C4-2B (cell line): ENCODE measurements at regions not wholly inside any gene's neighbourhood (a gene's known extent, or its start where the extent isn't known, plus 50 kb on each side); places are given as distances from the start of the nearest gene placed in this dataset.
A peak's percentile ranks its signal among the peaks of the same experiment; 100 is the strongest.

Source experiments
- H3K27ac ChIP-seq: fragments of 450-650 bp; 2 replicates; pipeline ENCODE4 v1.5.1; 2017
- CTCF ChIP-seq: fragments of 450-650 bp; conservative IDR thresholded peaks from 2 replicates; pipeline ENCODE4 v1.5.1; 2017; ENCODE audit warnings: mild to moderate bottlenecking
- ZFX ChIP-seq: fragments of 450-650 bp; IDR thresholded peaks from 2 replicates; pipeline ENCODE4 v1.6.1; 2017

- H3K27ac ChIP-seq: peak overlapping the region; percentile 77; the same call in 1 of the 2 replicates
- TF ChIP-seq ZFX (no peak), CTCF (no peak)
Observed at GRCh38 chr6:22362361-22362760, 65.5 kb upstream of the PRL start.

GRCh38 chr6:22363166-22363713 is 66.4 kb upstream of the PRL start:
- H3K27ac ChIP-seq: peak overlapping the region; percentile 77
- TF ChIP-seq ZFX (no peak), CTCF (no peak)

GRCh38 chr6:22363714-22364239 is 66.9 kb upstream of the PRL start:
- peak overlapping the region; percentile 77 for H3K27ac ChIP-seq

GRCh38 chr6:22364306-22364705 is 67.5 kb upstream of the PRL start:
- TF ChIP-seq ZFX (no peak), CTCF (no peak)
- peak overlapping the region; percentile 77 for H3K27ac ChIP-seq

More at GRCh38 chr6:22363714-22364239, 66.9 kb upstream of the PRL start:
- no peak for TF ChIP-seq ZFX
- TF ChIP-seq CTCF: no peak

GRCh38 chr6:22366214-22366613 is 69.4 kb upstream of the PRL start:
- TF ChIP-seq ZFX (no peak), CTCF (no peak)

GRCh38 chr6:22367346-22367745 is 70.5 kb upstream of the PRL start:
- TF ChIP-seq CTCF (no peak), ZFX (no peak)
- H3K27ac ChIP-seq: no peak overlapping the region

More at GRCh38 chr6:22366214-22366613, 69.4 kb upstream of the PRL start:
- H3K27ac ChIP-seq: no peak overlapping the region

- no peak for TF ChIP-seq CTCF
- TF ChIP-seq ZFX: no peak
Observed at GRCh38 chr6:22368794-22369193, 72.0 kb upstream of the PRL start.

More at GRCh38 chr6:22368794-22369193, 72.0 kb upstream of the PRL start:
- H3K27ac ChIP-seq: peak overlapping the region; percentile 20; the same call in 1 of the 2 replicates
